ENCODE measurements at regions not wholly inside any gene's neighbourhood (a gene's known extent, or its start where the extent isn't known, plus 50 kb on each side); places are given as distances from the start of the nearest gene placed in this dataset.

DNA sequence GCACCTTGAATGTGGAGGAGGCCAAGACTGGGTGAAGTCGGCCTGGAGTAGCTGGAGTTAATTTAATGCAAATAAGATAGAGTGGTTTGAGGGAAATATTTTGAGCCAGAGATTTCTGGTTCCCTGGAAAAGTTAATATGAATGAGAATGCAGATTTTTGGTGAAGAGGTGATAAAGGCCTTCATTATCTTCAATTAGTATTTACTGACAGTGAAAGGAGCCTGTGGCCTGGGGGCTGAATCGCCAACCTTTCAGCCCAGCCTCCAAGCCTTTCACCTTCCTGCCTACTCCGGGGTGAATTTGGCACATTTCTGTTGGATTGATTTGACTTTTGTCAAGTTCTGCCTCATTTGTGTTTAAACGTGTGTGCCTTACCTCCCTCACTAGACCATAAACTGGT is 147.8 kb downstream of the SOX2 start:
- DNase-seq = no peak

DNA sequence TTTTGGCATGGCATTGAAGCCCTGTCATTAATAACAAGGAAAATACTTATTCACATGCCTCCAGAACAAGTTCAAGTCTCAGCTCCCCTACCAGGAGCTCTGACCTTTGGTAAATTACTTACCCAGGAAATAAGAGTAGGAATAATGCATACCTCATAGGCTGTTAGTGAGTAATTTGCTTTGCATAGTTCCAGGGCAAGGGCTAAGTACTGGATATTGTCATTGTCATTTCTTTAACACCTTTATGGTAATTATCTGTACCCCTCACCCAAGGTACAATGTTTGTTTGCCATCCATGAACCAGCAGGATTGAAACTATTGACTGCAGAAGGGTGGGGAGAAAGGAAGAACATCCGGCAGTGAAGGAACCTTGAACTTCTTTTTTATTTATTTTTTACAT is 148.5 kb downstream of the SOX2 start:
- no peak for DNase-seq

DNA sequence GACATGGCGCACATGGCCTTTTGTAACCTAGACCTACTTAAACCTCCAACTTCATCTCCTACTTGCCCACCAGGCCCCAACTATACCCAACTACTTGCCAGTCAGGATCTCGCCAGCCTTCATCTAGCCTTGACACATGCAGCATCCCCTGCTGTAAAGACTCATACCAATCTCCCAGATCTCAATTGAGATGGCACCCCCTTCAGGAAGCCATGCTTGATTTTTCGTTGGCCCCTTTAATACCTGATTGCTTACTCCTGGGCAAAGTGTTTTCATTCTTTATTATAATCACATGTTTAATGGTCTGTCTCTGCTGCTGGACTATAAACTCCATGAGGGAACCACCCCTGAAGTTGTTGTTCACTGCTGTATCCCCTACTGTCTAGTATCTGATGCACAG is 150.8 kb downstream of the SOX2 start:
- DNase-seq = no peak

DNA sequence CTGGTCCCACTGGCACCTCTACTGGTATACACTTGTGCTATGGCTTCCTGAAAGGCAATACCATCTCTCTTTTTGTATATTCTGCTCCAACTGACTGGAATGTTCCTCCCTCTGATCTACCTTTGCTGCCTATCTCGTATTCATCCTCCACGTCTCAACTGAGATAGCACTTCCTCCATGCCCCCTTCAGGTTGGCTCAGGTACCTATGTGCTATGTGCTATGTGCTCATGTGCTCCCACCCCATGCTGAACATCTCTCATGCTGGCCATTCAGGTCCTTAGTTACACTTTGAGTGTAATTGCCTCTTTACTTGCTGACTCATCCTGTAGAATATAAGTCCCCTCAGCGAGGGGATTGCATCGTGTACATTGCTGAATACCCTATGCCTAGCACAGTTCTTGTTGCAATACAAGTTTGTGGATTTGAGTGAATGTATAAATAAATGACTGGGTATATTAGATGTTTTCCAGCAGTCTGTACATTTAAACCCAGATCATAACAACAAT is 156.9 kb downstream of the SOX2 start:
- DNase-seq = no peak

DNA sequence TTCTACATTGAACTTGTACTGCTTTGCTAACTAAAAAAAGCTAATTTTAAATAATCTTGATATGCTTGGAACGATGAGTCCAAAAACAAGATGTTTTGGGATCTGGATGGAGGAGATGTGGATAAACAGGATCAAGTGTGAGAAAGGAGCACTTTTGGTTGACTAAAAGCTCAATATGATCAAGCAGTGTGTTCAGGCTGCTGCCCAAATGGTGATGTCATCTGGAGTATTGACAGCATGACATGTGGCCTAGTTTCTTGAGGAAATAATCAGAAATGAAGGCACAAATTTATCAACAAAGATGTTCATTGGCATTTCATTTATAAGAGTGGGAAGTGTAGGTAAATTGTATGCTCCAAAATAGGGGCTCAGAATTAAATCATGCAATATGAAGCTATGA is 161.2 kb downstream of the SOX2 start:
- no peak for DNase-seq

DNA sequence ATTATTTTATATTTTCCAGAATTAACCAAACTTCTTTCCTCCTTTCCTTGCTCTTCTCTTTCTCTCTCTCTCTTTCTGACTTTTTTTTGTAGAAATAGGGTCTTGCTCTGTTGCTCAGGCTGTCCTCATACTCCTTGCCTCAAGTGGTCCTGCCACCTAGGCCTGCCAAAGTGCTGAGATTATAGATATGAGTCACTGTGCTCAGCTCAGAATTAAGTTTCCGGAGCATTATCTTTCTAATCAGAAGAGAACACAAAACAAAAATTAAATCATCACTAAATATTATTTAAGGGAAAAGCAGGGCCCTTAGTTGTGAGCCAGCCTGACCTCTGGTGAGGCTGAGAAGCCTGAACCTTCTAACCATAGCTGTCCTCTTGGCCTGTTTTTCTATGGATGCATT is 168.2 kb downstream of the SOX2 start:
- DNase-seq = no peak

DNA sequence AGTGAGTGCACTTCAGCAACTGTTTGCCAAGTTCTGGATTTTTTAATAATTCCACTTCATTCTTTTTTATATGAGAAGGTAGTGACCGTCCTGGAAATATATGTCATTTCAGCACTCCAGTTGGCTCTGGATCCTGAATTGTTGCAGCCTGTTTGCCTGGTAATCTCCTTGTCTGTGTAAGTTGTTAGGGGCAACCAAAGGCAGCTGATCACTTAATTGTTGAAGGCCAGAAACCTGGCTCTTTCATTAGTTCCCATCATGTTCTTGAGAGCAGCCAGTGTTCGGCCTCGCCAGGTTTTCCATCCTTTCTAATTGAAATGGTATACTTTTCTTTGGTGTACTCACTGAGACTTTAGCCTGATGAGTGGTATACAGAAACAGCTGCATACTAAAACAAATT is 168.6 kb downstream of the SOX2 start:
- DNase-seq = no peak

DNA sequence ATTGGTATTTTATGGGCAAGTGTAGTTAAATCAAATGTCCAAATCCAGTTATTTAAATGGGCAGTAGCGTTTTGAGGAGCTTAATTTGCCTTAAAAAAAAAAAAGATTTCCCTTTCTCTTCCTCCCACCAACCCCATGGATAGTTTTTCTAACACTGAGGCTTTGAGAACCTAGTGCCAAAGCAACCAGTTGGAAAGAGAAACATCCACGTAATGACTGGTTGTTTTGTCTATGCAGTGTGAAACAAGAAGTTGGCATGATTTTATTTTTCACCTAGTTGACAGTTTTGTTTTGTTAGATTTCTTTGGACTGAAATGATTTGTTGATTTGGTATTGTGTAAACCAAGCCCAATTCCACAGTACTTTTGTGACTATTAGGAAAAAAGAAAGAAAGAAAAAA is 170.0 kb downstream of the SOX2 start:
- no peak for DNase-seq

DNA sequence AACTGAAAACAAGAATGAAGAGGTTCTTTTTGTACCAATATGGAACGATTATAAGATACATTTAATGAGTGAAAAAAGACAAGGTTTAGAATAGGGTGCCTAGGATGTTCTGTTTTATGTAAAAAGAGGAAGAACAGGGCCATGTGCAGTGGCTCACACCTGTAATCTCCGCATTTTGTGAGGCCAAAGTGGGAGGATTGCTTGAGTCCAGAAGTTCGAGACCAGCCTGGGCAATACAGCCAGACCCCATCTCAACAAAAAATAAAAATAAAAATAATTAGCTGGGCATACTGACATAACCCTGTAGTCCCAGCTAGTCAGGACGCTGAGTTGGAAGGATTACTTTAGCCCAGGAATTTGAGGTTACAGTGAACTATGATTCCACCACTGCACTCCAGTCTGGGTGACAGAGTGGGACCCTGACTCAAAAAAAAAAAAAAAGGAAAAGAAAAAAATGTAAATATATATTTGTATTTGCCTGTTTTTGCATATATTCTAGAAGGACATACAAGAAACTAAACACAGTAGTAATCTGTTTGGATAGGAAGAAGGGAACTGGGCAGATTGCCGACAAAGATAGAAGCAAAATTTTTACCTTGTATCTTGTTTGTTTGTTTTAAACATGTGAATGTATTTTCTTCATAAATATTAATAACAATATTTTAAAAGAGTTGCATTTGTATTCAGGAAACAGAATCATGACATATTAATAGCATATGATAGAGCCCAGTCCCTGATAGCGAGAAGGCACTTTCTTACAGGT is 174.3 kb downstream of the SOX2 start:
- no peak for DNase-seq

DNA sequence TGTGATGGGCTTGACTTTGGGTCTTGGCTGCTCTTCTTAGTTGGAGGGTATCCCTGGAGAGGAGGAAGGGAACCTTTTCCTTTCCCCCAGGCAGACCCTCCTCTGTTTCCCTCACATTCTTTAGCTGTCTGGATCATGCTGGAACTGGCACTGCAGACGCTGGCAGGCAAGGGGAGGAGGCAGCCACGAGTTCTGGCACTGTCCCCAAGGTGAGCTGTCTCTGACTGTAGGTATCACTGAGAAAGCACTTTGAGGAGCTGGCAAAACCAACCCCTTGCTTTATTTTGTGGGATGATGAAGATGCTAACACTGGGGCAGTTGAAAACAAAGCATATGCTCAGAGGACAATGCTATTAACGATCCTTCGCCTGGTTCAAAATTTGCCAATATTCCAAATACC is 175.0 kb downstream of the SOX2 start:
- no peak for DNase-seq

DNA sequence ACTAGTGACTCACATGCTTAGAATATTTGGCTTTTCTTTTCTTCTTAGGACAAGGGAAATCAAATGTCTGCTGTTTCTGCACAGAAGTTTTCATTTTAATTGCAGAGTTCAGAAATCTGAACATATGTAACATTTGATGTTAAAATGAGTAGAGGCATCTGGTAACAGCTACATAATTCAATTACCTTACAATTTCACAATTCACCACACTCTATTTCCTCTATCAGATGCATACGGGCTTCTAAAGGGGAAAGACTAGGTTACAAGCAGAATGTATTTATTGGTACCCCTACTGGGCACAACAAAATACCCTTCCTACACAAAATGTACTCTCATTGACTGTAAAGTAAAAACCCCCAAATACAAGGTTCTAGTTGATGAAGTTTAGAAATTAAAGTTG is 176.0 kb downstream of the SOX2 start:
- no peak for DNase-seq

DNA sequence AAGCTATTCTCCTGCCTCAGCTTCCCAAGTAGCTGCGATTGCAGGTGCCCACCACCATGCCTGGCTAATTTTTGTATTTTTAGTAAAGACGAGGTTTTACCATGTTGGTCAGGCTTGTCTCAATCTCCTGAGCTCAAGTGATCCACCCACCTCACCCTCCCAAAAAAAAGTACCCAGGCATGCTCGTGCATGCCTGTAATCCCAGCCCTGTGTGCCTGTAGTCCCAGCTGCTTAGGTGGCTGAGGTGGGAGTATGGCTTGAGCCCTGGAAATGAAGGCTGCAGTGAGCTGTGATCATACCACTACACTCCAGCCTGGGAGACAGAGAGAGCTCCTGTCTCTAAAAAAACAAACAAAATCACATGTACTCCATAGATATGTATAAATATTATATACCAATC is 176.5 kb downstream of the SOX2 start:
- no peak for DNase-seq

DNA sequence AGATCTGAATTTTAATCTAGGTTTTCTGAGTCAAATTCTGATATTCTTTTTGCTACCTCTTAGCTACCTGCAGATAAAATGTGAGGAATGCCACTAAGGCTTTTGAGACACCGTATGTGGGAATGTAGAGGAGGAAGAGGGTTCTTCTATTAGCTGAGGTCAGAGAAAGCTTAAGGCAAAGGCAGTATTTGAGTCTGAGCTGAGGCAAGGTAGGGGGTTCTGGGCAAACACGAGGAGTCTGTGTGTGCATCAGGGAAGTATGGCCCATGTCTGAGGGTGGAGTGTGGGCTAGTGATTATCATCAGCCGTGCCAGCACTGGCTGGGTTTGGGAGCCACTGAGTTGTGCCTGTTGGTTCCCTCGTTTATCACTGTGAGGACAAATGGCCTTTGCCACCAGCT is 181.1 kb downstream of the SOX2 start:
- DNase-seq = no peak

DNA sequence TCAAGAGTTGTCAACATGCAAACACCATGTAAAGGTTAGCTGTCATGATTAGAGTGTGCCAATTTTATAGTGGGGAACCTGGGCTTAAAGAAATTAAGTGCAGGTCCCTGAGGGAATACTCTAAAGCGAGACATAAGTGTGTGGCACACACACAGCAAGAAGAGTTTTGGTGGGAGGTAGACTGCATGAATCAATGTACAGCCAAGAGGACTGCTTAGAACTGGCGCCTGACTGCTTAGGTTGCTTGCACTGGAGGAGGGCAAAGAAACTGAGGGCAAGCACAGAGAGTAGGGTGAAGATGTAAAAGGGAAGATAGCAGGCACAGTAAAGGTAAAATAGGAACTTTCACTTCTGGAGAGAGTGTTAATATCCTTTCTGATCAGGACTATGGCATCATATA is 184.9 kb downstream of the SOX2 start:
- DNase-seq = no peak

DNA sequence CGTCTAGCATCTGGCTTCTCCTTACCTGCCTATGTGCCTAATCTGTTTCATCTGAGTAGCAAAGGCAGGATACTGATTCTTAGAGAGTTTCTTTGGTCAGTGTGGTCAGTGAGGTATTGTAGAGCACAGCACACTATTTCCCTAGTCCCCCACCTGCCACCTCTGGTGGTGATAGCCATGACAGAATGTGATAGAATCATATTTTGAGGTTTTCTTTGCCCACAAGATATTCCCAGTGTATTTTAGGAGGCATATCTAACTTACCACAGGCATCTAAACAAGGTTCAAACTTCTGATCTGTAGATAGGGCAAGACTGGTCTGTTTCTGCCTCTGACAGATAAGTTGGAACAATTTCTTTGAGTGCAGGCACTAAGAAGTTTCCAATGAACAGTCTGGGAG is 188.0 kb downstream of the SOX2 start:
- DNase-seq = no peak

DNA sequence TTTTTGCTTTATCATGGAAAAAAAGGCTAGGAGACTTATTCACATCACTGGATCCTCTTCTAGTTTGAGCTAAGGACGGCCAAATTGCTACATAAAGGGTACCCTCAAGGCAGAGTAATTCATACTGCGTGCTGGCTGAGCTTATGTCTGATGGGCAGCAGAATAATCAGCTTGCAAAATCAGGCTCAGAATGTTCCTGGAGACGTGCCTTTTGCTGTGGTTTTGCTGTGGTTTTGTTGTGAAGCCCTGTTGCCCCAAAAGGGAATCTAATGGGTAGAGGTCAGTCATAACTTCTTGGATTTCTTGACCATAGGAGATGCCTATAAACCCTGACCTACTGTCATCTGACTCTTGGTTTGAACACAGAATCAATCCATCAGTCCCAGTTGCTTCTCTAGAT is 189.9 kb downstream of the SOX2 start:
- no peak for DNase-seq

DNA sequence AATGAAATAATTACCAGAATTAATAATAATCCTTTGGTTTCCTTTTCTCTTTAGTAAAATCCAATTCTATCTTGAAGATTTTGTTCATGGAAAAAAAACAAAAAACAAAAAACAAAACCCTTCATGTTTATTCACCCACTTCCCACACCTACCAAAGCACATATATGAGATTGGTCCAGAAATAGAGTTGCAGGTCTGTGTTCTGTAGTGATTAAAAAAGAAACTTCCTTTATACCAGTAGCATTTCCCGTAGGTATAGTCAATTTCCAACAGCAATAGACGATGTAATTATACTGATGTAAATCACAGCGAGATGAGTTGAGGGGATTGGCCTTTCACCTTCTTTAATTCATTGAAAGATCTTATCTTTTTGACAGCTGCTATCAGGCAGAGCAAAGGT is 194.6 kb downstream of the SOX2 start:
- DNase-seq = no peak

DNA sequence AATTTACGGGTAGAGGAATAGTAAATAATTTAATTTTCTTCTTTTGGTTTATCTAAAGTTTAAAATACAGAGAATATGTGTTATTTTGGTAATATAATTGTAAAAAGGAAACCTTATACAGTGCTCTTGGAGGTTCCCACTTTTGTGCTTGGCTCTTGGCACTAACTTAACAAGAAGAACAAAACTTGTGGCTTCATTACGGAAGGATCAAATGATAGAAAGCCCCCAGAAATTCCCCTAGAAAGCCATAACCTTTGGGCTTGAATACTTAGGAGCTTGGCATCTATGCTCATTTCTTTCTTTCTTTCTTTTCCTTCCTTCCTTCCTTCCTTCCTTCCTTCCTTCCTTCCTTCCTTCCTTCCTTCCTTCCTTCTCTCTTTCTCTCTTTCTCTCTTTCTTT is 197.5 kb downstream of the SOX2 start:
- DNase-seq = no peak

DNA sequence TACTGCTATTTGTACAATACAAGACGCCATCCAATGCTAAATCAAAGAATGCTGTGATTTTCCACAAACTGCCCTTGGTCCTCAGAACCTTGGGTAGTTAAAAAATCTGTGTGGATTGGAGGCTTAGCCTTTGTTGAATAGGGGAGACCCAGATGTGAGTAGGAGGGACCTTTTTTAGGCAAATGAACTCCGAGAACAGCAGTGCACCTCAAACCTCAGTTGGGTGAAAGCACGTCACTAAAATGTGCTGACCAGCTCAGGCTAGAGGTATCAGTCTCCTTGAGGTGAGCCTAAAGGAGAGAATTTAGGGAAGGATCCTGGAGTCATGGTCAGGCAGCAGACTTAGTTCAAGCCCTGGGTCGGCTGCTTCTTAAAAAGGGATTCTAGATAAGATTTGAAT is 200.7 kb downstream of the SOX2 start:
- DNase-seq = no peak

DNA sequence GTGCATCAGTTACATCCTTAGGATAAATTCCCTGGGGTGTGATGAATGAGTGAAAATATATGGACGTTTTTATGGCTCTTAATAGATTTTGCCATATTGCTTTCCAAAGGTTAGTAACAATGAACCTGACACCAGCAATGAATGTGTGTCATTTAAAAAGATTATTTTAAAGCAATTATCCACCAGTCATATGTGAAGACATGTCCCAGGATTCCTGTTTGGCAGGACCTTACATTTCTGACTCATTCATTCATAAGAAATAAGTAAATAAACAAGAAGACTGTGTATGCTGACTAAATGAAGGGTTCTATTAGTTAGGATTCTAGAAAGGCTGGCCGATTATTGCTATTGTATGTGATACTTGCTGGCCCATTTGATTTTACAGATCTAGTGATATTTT is 201.5 kb downstream of the SOX2 start:
- no peak for DNase-seq

DNA sequence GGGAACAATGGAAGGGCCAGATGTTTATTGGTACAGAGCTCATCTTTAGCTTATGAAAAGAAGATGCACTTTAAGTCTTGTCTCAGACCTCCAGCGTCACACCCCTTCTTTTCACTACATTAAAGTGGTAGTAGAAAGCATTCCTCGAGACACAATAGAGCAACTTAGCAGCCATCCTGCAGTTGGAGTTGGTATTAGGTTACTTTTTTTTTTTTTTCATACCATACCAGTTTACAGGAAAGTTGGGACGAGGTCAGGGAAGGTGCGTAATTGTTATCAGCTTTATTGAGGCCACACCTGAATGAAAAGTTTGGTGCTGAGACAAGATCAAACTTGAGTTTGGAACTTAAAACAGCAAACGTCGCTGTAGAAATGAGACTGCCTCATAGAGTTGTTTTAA is 203.8 kb downstream of the SOX2 start:
- DNase-seq = no peak

DNA sequence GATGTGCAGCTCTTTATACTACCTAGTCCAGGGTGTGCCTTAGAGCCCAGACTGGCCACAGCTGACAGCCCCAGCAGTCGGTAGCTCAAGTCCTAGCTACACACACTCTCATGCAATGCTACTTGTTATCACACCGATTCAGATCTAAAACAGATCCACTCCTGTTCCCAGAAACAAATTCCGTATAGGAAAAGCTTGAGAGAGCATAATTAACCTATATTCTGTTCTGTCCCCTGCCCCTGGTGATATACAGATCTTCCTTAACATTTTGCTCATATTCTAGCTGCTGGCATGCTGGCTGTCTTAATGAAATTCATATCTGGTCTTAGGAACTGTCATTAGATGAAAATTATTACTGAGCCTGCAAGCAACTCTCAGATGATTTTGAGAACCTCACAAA is 204.3 kb downstream of the SOX2 start:
- no peak for DNase-seq

DNA sequence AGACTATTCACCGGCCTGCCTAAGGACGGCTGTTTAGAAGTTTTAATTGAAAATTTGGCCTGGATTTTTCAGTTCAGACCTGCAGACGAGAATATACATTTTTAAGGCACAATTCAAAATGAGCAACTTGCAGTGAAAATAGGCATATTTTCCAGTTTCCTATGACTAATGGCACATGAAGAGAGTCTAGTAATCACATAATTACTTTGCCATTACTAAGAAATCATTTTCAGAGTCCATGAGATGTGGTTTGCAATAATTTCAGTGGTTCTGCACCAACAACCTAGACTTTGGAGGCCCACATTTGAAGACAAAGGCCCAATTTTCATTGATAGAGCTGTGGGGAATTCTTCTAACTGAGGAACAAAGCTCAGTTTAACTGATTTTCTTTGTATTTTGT is 205.3 kb downstream of the SOX2 start:
- no peak for DNase-seq

DNA sequence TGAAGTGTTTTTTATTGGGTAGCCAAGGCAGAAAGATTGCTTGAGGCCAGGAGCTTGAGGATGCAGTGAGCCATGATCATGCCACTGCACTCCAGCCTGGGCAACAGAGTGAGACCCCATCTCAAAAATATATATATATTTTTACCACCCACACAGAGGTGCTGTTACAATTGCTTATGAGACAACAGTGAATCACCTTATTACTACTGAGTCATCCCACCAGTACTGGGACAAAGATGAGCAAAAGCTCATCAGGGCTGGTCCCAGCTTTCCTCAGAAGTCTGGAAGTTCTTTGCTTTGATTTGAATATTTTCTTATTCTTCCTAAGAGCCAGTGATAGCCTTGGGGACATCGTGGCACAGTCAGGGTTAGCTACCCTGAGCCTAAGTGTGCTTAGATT is 207.7 kb downstream of the SOX2 start:
- no peak for DNase-seq

DNA sequence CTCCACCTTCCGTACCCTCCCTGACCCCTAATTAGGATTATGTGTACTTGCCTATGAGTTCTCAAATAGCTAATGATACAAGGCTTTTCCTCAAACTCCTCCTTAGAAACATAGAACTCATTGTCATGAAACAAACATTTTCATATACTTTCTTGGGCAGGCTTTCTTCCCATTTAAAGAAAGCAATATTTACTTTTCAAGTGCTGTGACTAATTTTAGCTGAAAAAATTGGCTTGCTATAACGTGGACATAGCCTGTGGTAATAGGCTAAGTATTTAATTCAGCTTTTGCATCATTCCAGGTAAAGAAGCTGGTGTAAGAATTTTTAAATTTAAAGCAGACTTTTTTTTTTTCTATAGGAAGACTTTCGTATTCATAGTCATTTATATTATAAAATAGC is 208.7 kb downstream of the SOX2 start:
- DNase-seq = no peak
